ENCODE measurements at regions not wholly inside any gene's neighbourhood (a gene's known extent, or its start where the extent isn't known, plus 50 kb on each side); places are given as distances from the start of the nearest gene placed in this dataset.
"Not testable (repeated sequence)": the region's sequence is repeated elsewhere in the genome, so short reads cannot be mapped to it uniquely, and the experiment has no call there.

DNA sequence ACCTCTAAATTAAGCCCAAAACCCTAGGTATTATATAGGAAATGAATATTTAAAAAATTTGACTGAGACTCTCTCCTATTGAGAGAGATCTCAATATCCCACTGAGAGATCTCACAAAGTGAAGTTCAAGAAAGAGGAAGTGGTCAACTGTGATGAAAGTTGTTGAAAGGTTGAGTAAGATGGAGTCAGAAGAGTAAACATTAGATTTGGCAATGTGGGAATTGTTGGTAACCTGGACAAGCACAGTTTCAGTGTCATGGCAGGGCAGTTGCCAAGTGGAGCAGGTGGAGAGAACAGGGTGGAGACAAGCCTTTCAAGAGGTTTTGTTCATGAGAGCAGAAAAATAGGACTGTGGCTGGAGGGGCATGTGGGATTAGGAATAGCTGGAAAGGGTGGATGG, 747.9 kb downstream of the EPHA7 start:
- H3K36me3 Mint-ChIP-seq, H3K27ac Mint-ChIP-seq, H3K4me1 Mint-ChIP-seq, POLR2A ChIA-PET, ATAC-seq, DNase-seq, H3K4me3 Mint-ChIP-seq, H3K27me3 Mint-ChIP-seq: not testable (repeated sequence)
- peaks cover 0 to 33% (median 10%) of the 10 kb centered on the region in 9 donors for H3K9me3 Mint-ChIP-seq

DNA sequence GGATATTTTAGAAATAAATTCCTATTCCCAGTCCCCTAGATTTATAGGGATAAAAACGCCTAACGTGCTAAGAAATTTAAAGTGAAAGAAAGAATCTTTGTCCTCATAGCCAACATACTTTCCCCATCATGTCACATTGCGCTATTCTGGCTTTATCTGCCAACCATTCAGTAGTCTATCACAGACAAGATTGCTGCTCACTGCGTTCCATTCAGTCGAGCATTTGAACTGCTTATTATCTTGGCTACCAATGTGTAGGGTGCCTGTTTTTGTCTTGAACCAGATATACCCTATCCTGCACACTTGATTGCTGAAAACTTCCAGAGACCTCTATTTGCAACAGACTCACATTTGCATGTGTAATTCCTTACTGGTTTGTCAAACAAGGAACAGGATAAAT, 751.5 kb downstream of the EPHA7 start:
- H3K4me3 Mint-ChIP-seq, result no peak overlapping the region
- POLR2A ChIA-PET, result no interaction called here
- ATAC-seq (no peak), DNase-seq (no peak)
- H3K27ac Mint-ChIP-seq, result no peak overlapping the region
- no peaks in the 10 kb centered on the region for H3K27me3 Mint-ChIP-seq
- peaks cover 0 to 2% (median 0%) of the 10 kb centered on the region in 4 donors for H3K4me1 Mint-ChIP-seq
- no peaks in the 10 kb centered on the region for H3K36me3 Mint-ChIP-seq
- H3K9me3 Mint-ChIP-seq, result peaks cover 0 to 19% (median 7%) of the 10 kb centered on the region in 9 donors

DNA sequence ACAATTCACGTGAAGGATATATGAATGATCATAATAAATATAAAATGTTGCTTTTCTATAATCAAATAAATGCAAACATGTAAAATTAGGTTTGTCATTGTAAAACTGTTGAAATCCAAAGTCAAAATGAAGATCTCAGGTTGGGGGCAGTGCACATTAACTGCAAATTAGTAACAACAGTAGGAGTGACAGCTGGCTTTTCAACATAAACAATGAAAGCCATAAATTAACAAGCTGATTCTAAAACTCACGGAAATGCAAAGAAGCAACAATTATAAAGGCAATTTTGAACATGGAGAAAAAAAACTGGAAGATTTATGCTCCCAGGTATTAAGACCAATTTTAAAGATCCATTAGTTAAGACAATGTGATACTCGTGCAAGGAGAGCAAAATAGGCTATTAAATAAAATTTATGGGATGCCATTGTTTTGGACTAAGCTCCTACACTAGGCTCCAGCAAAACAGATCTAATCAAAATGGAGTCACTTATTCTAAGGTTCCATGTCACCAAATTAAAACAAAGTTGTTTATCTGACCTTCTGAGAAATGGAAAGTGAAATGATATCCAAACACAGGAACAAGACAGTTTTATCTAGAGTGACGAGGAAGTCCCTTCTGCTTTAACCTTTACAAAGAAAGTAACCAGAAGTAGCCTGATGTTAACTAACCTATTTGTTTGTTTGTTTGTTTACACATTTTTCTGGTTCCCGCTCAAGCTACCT, 770.8 kb downstream of the EPHA7 start:
- H3K9me3 Mint-ChIP-seq, result peaks cover 0 to 24% (median 13%) of the 10 kb centered on the region in 9 donors
- ATAC-seq (no peak), DNase-seq (no peak)
- POLR2A ChIA-PET, result no interaction called here
- H3K36me3 Mint-ChIP-seq, result no peaks in the 10 kb centered on the region
- no peaks in the 10 kb centered on the region for H3K27me3 Mint-ChIP-seq
- no peak overlapping the region for H3K4me3 Mint-ChIP-seq
- no peak overlapping the region for H3K27ac Mint-ChIP-seq
- no peaks in the 10 kb centered on the region for H3K4me1 Mint-ChIP-seq

DNA sequence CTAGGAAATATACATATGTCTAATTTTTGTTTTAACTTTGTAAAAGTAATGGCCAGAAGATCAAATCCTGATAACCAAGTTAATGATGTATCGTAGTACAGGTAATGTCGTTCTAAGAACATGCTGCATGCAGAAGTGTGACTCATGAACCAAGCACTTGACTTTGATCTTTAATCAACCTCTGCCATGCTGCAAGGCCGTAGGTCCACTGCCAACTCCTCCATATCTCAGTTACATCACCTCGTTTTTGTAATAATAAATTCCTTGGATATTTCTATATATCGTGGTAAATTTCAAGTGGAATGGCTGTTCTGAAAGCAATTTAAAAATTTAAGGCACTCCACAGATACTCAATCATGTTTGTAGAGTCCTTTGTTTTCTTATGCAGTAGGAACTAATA, 771.7 kb downstream of the EPHA7 start:
- H3K4me1 Mint-ChIP-seq, result no peaks in the 10 kb centered on the region
- no peak overlapping the region for H3K27ac Mint-ChIP-seq
- no peak overlapping the region for H3K4me3 Mint-ChIP-seq
- DNase-seq (no peak), ATAC-seq (no peak)
- peaks cover 0 to 22% (median 12%) of the 10 kb centered on the region in 9 donors for H3K9me3 Mint-ChIP-seq
- no peaks in the 10 kb centered on the region for H3K27me3 Mint-ChIP-seq
- POLR2A ChIA-PET, result no interaction called here
- H3K36me3 Mint-ChIP-seq, result no peaks in the 10 kb centered on the region

DNA sequence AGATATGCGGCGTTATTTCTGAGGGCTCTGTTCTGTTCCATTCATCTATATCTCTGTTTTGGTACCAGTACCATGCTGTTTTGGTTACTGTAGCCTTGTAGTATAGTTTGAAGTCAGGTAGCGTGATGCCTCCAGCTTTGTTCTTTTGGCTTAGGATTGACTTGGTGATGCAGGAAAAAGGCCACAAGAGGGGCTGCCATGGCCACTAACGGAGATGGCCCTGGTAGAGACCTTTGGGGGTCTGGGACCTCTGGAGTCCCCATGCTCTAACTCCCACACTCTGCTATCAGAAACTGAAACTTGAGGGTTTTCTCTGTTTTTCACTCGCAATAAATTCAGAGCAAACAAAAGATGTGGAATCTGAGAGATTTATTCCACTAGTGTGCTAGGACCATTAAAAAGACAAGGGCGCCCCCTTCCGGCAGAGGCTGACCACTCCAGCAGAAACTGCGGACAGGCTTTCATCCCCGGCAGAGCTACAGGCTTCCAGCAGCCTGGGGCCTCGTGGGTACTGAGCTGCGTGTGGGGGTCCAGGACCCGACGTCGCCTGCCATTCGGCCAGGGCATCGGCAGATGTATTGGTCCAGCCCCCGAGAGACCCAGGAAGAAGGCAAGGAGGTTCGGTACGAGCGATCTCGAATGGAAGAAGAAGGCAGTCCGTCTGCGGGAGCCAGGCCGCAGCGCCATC, 775.1 kb downstream of the EPHA7 start:
- H3K27ac Mint-ChIP-seq, ATAC-seq, POLR2A ChIA-PET, H3K36me3 Mint-ChIP-seq, H3K27me3 Mint-ChIP-seq, H3K4me1 Mint-ChIP-seq, H3K4me3 Mint-ChIP-seq: not testable (repeated sequence)
- H3K9me3 Mint-ChIP-seq, result peaks cover 0 to 31% (median 5%) of the 10 kb centered on the region in 9 donors
- DNase-seq, result peak in 3 of 10 donors; percentile 4 to 29 (median 6)

DNA sequence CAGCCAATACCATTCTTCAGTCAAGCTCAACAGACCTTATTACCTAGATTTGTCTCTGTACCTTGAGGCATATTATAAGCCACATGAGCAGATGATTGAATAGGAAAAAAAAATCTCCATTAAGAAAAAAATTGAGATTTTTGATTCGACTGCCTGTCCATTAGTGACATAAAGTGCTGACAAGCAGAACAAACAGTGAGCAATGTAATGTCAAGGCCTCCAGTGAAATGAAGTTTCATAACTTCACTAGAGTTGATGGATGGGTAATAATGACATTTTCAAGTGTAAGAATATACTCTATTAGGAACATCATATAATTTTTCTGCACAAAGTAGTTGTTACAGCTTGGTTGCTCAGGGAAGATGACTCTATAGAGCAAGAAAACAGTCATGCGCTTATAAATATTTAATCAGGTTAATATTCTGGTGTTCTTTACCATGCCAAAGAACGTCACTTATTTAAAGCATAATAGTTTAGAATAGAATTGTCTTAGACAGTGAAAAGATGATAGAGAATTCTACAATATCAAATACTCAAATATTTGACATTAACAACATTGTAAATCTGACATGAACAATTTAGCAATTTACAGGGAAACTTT, 783.7 kb downstream of the EPHA7 start:
- POLR2A ChIA-PET, result no interaction called here
- no peak for ATAC-seq
- Mint-ChIP-seq H3K36me3 (no peaks in the 10 kb centered on the region), H3K9me3 (peaks cover 0 to 17% (median 6%) of the 10 kb centered on the region in 9 donors), H3K27ac (no peak overlapping the region), H3K27me3 (no peaks in the 10 kb centered on the region), H3K4me1 (no peaks in the 10 kb centered on the region), H3K4me3 (no peak overlapping the region)
- DNase-seq, result no peak

DNA sequence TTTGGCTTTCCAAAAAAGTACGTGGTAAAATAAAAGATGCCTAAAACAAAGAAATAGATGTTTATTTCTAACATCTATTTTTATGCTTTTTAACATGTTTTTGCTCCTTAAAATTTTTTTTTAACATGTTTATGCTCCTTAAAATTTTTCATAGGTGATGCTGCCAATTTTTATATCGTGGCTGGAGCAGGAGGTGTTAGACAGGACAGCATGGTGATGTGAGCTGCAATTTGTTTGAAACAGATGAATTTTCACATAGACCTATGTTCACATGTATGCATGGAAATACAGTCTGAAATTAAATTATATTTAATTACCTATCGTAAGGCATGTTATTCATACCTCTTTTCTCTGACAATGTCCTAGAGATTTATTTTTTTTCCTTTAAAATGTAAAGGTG, 784.8 kb downstream of the EPHA7 start:
- no peaks in the 10 kb centered on the region for H3K27me3 Mint-ChIP-seq
- H3K36me3 Mint-ChIP-seq, result no peaks in the 10 kb centered on the region
- peaks cover 0 to 17% (median 6%) of the 10 kb centered on the region in 9 donors for H3K9me3 Mint-ChIP-seq
- POLR2A ChIA-PET, result no interaction called here
- DNase-seq (no peak), ATAC-seq (no peak)
- no peak overlapping the region for H3K4me3 Mint-ChIP-seq
- H3K27ac Mint-ChIP-seq, result no peak overlapping the region
- no peaks in the 10 kb centered on the region for H3K4me1 Mint-ChIP-seq

DNA sequence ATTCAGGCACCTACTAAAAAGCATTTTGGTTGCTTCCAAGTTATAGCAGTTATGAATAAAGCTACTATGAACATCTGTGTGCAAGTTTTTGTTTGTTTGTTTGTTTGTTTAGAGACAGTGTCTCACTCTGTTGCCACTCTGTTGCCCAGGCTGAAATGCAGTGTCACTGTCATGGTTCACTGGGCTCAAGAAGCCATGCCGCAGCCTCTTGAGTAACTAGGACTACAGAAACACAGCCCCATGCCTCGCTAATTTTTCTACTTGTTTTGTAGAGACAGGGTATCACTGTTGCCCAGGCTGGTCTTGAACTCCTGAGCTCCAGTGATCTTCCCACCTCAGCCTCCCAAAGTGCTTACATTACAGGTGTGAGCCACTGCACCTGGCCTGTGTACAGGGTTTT, 795.9 kb downstream of the EPHA7 start:
- Mint-ChIP-seq H3K4me1 (no peaks in the 10 kb centered on the region), H3K27me3 (no peaks in the 10 kb centered on the region), H3K9me3 (peaks cover 0 to 15% (median 7%) of the 10 kb centered on the region in 9 donors), H3K27ac (no peak overlapping the region), H3K36me3 (no peaks in the 10 kb centered on the region), H3K4me3 (no peak overlapping the region)
- no peak for DNase-seq
- POLR2A ChIA-PET, result no interaction called here
- no peak for ATAC-seq

DNA sequence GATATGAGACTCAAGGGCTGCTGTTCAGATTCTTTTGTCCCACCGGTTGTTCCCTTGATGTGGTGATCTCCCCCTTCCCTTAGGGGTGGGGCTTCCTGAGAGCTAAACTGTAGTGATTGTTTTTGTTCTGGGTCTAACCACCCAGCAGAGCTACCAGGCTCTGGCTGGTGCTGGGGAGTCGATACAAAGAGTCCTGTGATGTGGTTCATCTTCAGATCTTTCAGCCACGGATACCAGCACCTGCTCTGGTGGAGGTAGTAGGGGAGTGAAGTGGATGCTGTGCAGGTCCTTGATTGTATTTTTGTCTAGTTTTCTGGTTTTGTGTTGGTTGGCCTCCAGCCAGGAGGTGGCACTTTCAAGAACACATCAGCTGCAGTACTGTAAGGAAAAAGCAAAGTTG, 801.6 kb downstream of the EPHA7 start:
- Mint-ChIP-seq H3K27me3 (no peaks in the 10 kb centered on the region), H3K9me3 (peaks cover 0 to 38% (median 17%) of the 10 kb centered on the region in 9 donors), H3K4me1 (no peaks in the 10 kb centered on the region), H3K36me3 (no peaks in the 10 kb centered on the region), H3K27ac (no peak overlapping the region), H3K4me3 (no peak overlapping the region)
- POLR2A ChIA-PET, result no interaction called here
- peak in 2 of 10 donors; percentile 0 to 4 for DNase-seq
- ATAC-seq, result no peak

DNA sequence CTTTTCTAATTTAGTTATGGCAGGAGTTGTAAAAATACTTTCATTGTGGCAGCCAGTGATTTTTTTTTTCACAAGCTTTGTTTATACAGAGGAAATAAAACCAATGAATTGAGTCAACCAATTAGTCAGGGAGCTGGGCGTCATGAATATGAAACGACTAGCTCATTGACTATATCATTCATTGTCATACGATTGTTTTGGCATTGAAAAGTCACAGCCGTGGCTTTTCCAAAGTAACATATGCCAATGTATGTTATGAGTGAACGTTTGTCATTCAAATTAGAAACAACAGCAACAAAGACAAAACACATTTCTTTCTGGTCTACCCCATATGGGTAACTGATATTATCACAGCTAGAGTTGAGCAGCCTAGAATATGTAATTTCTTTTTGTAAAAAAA, 810.6 kb downstream of the EPHA7 start:
- H3K36me3 Mint-ChIP-seq, result no peaks in the 10 kb centered on the region
- peaks cover 5 to 54% (median 22%) of the 10 kb centered on the region in 9 donors for H3K9me3 Mint-ChIP-seq
- DNase-seq (no peak), ATAC-seq (no peak)
- no peaks in the 10 kb centered on the region for H3K4me1 Mint-ChIP-seq
- H3K4me3 Mint-ChIP-seq, result no peak overlapping the region
- no peaks in the 10 kb centered on the region for H3K27me3 Mint-ChIP-seq
- POLR2A ChIA-PET, result no interaction called here
- H3K27ac Mint-ChIP-seq, result no peak overlapping the region

DNA sequence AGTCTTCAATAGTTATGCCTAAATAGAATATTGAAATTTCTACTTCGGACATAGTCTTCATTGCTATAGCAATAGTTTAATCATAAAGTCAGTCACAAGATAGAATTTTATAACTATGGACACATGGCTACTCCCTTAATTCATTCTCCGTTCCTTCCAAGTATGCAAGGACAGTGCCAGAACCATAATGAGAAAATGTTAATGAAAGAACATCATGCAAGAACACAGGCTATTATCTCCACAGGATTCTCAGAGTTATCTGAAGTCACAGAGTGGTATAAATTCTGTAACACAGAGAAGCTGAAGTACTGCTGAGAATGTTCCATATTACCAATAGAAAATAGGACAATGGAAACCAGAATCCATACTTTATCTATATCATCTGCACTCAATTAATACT, 826.2 kb downstream of the EPHA7 start:
- Mint-ChIP-seq H3K9me3 (peaks cover 0 to 4% (median 0%) of the 10 kb centered on the region in 9 donors), H3K4me1 (no peaks in the 10 kb centered on the region), H3K27me3 (no peaks in the 10 kb centered on the region), H3K27ac (no peak overlapping the region), H3K4me3 (no peak overlapping the region), H3K36me3 (no peaks in the 10 kb centered on the region)
- no peak for ATAC-seq
- POLR2A ChIA-PET, result no interaction called here
- DNase-seq, result no peak

DNA sequence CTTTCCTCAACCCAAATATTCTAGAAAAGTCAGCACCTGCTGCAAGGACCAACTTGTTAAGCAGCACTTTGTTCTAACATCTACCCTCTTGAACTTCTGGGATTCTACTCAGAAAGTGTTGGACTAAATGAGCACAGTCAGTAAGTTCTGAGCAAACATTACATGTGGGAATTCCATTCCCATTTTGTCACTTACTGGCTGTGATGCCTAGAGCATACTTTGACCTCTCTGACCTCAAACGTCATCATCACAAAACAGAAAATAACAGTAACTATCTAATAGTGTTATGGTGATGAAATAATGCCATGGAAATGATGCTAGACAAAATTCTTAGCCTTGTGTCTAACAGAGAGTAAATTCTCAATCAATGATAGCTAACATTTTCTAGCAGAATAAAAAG, 829.4 kb downstream of the EPHA7 start:
- Mint-ChIP-seq H3K27me3 (no peaks in the 10 kb centered on the region), H3K36me3 (peaks cover 0 to 2% (median 0%) of the 10 kb centered on the region in 3 donors), H3K27ac (no peak overlapping the region), H3K4me3 (no peak overlapping the region), H3K4me1 (no peaks in the 10 kb centered on the region), H3K9me3 (peaks cover 0 to 8% (median 0%) of the 10 kb centered on the region in 9 donors)
- ATAC-seq, result no peak
- no peak for DNase-seq
- POLR2A ChIA-PET, result no interaction called here

DNA sequence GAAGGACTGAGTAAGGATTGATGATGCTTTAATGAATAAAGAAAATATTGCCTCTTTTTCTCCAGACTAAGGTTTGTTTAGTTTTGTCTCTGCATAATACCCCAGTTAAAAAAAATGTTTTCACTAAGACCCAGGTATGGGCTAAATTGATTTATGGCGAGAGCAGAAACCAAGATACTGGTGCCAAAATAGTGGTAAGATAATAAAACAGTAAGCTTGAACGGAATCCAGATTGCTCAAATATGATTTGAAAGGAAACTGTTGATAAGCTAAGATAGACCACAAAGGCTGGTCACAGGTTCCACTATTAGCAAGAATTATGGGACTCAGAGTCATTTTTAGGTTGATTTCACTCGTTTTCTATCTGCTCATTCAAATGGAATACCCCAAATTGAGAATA, 831.2 kb downstream of the EPHA7 start:
- POLR2A ChIA-PET, result no interaction called here
- Mint-ChIP-seq H3K36me3 (peaks cover 0 to 2% (median 0%) of the 10 kb centered on the region in 3 donors), H3K4me3 (no peak overlapping the region), H3K27ac (no peak overlapping the region), H3K4me1 (no peaks in the 10 kb centered on the region), H3K27me3 (no peaks in the 10 kb centered on the region), H3K9me3 (peaks cover 0 to 11% (median 0%) of the 10 kb centered on the region in 9 donors)
- no peak for DNase-seq
- no peak for ATAC-seq

Measured in naive thymus-derived CD8-positive, alpha-beta T cell (primary cell).